K562 (cell line): ENCODE measurements at regions not wholly inside any gene's neighbourhood (a gene's known extent, or its start where the extent isn't known, plus 50 kb on each side); places are given as distances from the start of the nearest gene placed in this dataset.

Experiments used
- ATAC-seq: fragments of 200-7000 bp; cut with Tn5 transposase; 3 replicates; pipeline ENCODE4 v1.9.1; 2020; ENCODE audit warnings: moderate library complexity
- BruUV-seq: library from RNA; stranded (reverse); fragments of 400-500 nt; replicated peaks from 2 replicates; lab custom pipeline; 2021; lab: Mats Ljungman, UMichigan
- CTCF ChIA-PET: fragments of 300-600 bp; formaldehyde crosslinking; extraction: SDS; loops from one replicate; lab custom pipeline; 2021; ENCODE audit warnings: low intra/inter-chr PET ratio; lab: Yijun Ruan, JAX
- POLR2A ChIA-PET: fragments of 300-600, 350-650 bp; sonication (Branson Sonifier 250); formaldehyde crosslinking; extraction: SDS; loops from one replicate; lab custom pipeline; 2021; ENCODE audit warnings: antibody characterized with exemption, inconsistent platforms; lab: Yijun Ruan, JAX
- DNase-seq, 4 experiments: peaks; one replicate each; pipeline versions ENCODE4 v3.0.0 to v3.0.0-alpha.2; 2011 to 2018; ENCODE audit warnings: low spot score in 3 of 4, mixed read lengths in 3 of 4; ENCODE audit errors: extremely low read depth in 1 of 4
- FAIRE-seq: peaks from 2 replicates; lab custom pipeline; 2011; peaks lifted over from hg19 to GRCh38; lab: Jason Lieb, UNC
- H2AFZ ChIP-seq: 2 replicates; pipeline ENCODE4 v1.6.0; 2011; ENCODE audit warnings: low read depth, low read length, control low read depth, inconsistent platforms
- H3K27ac ChIP-seq: fragments of 200-600 bp; 3 replicates; pipeline ENCODE4 v1.8.0; 2011; ENCODE audit warnings: low read depth, mild to moderate bottlenecking, control low read depth, inconsistent platforms, low read length, moderate library complexity, mixed read lengths; ENCODE audit errors: extremely low read depth
- H3K27me3 ChIP-seq, 2 experiments: fragments of 300-600 bp in 1 of 2; 2 replicates in 1 of 2; 3 replicates in 1 of 2; pipeline versions ENCODE4 v1.6.0 to v1.8.0; 2011; ENCODE audit warnings: inconsistent platforms in 2 of 2, low read length in 2 of 2, mild to moderate bottlenecking in 1 of 2, mixed read lengths in 1 of 2, moderate library complexity in 1 of 2; ENCODE audit not compliant: control insufficient read depth in 2 of 2, insufficient read depth in 2 of 2
- H3K36me3 ChIP-seq: fragments of 300-600 bp; 3 replicates; pipeline ENCODE4 v1.8.0; 2011; ENCODE audit warnings: mild to moderate bottlenecking, low read length, inconsistent platforms; ENCODE audit not compliant: control insufficient read depth, insufficient read depth
- H3K4me1 ChIP-seq, 2 experiments: fragments of 200-600 bp in 1 of 2; replicated peaks in 1 of 2; 2 replicates in 1 of 2; 3 replicates in 1 of 2; pipeline versions ENCODE4 v1.5.1 to v1.8.0; 2011; ENCODE audit warnings: inconsistent platforms in 2 of 2, low read length in 2 of 2, mild to moderate bottlenecking in 1 of 2, mixed read lengths in 1 of 2, moderate library complexity in 1 of 2; ENCODE audit not compliant: control insufficient read depth in 2 of 2, insufficient read depth in 2 of 2
- H3K4me2 ChIP-seq: 2 replicates; pipeline ENCODE4 v1.6.1; 2011; ENCODE audit warnings: low read length, control low read depth, inconsistent platforms, mixed read lengths; ENCODE audit not compliant: insufficient read depth
- H3K4me3 ChIP-seq: fragments of 200-600 bp; sonication (generic), shearing (Covaris generic); 2 replicates; pipeline ENCODE4 v1.5.1; 2016; ENCODE audit warnings: control low read depth, inconsistent platforms
- H3K79me2 ChIP-seq: fragments of 200-600 bp; 3 replicates; pipeline ENCODE4 v1.8.0; 2011; ENCODE audit warnings: low read length, inconsistent platforms; ENCODE audit not compliant: control insufficient read depth, insufficient read depth
- H3K9ac ChIP-seq, 2 experiments: 2 replicates each; pipeline versions ENCODE4 v1.6.0 to v1.6.1; 2011; ENCODE audit warnings: low read depth in 2 of 2, low read length in 2 of 2, control low read depth in 1 of 2, inconsistent platforms in 1 of 2, mild to moderate bottlenecking in 1 of 2, mixed read lengths in 1 of 2; ENCODE audit not compliant: insufficient read depth in 1 of 2
- H3K9me1 ChIP-seq: one replicate; pipeline ENCODE4 v1.6.0; 2011; ENCODE audit warnings: inconsistent platforms, mild to moderate bottlenecking, low read length, moderate library complexity; ENCODE audit not compliant: control insufficient read depth, insufficient read depth
- H3K9me3 ChIP-seq: replicated peaks from 2 replicates; pipeline ENCODE4 v1.5.1; 2011; ENCODE audit warnings: low read depth, low read length, inconsistent platforms; ENCODE audit not compliant: control insufficient read depth, insufficient read depth
- H4K20me1 ChIP-seq: replicated peaks from 2 replicates; pipeline ENCODE4 v1.6.1; 2011; ENCODE audit warnings: low read length, inconsistent platforms, mixed read lengths; ENCODE audit not compliant: control insufficient read depth, insufficient read depth
- CAMTA2 ChIP-seq: fragments of 250-450 bp; sonication (Bioruptor Pico); conservative IDR thresholded peaks from 2 replicates; pipeline ENCODE4 v1.5.1; 2022
- CEBPG ChIP-seq, 3 experiments: fragments of 200-800 bp in 1 of 3; sonication (Bioruptor generic) in 1 of 3; sonication (generic) in 1 of 3; formaldehyde crosslinking in 1 of 3; IDR thresholded peaks in 2 of 3; conservative IDR thresholded peaks in 1 of 3; 2 replicates each; pipeline versions ENCODE4 v1.6.1 to v1.8.0; 2016 to 2022; ENCODE audit warnings: missing compliant biosample characterization in 2 of 3, missing genetic modification characterization in 2 of 3, mild to moderate bottlenecking in 1 of 3, missing genetic modification reagents in 1 of 3
- KDM4B ChIP-seq, 2 experiments: fragments of 450-650 bp in 1 of 2; sonication (generic) in 1 of 2; IDR thresholded peaks; 2 replicates each; pipeline ENCODE4 v1.6.1; 2016 to 2017; ENCODE audit warnings: borderline replicate concordance in 2 of 2, antibody characterized with exemption in 1 of 2, low read depth in 1 of 2, mild to moderate bottlenecking in 1 of 2
- NCOA2 ChIP-seq, 2 experiments: fragments of 450-650 bp; IDR thresholded peaks; 2 replicates each; pipeline ENCODE4 v1.6.1; 2018; ENCODE audit warnings: mild to moderate bottlenecking in 2 of 2, moderate library complexity in 1 of 2; ENCODE audit not compliant: partially characterized antibody in 2 of 2
- POU5F1 ChIP-seq: fragments of 150-350 bp; IDR thresholded peaks from 2 replicates; pipeline ENCODE4 v1.6.1; 2014; ENCODE audit warnings: borderline replicate concordance, low read length, low read depth, mild to moderate bottlenecking; ENCODE audit not compliant: partially characterized antibody
- RERE ChIP-seq: sonication (generic); formaldehyde crosslinking; IDR thresholded peaks from 2 replicates; pipeline ENCODE4 v1.8.0; 2023; ENCODE audit warnings: missing genetic modification reagents, mild to moderate bottlenecking, borderline replicate concordance
- SRSF1 ChIP-seq: fragments of 200-400 bp; formaldehyde crosslinking; IDR thresholded peaks from 2 replicates; pipeline ENCODE4 v1.6.1; 2017; ENCODE audit warnings: mild to moderate bottlenecking, low read depth, low read length, moderate library complexity
- U2AF1 ChIP-seq: fragments of 200-400 bp; formaldehyde crosslinking; optimal IDR thresholded peaks from 2 replicates; pipeline ENCODE3; 2017; ENCODE audit warnings: mild to moderate bottlenecking, low read depth, low read length, moderate library complexity
- XRCC4 ChIP-seq: IDR thresholded peaks from one replicate; pipeline ENCODE4 v1.6.1; 2011; ENCODE audit not compliant: insufficient read depth, insufficient read length; ENCODE audit errors: extremely low read depth
- ZNF133 ChIP-seq: fragments of 250-450 bp; sonication (Bioruptor Pico); IDR thresholded peaks from 2 replicates; pipeline ENCODE4 v1.4.0; 2020; ENCODE audit warnings: mild to moderate bottlenecking
- ZNF143 ChIP-seq: sonication (generic); formaldehyde crosslinking; IDR thresholded peaks from 2 replicates; pipeline ENCODE4 v1.9.0; 2022; ENCODE audit warnings: mild to moderate bottlenecking, missing genetic modification reagents
- ZNF175 ChIP-seq: fragments of 200-800 bp; sonication (Bioruptor generic); IDR thresholded peaks from 2 replicates; pipeline ENCODE4 v1.6.1; 2016; ENCODE audit warnings: low read depth, mild to moderate bottlenecking, missing genetic modification characterization, missing compliant biosample characterization
- WGBS: fragments of 100-300 bp; shearing (Covaris generic); methylation state at CpG from one replicate; pipeline ENCODE4 v1.1.6; 2016; ENCODE audit warnings: low coverage, mixed read lengths; ENCODE audit not compliant: insufficient coverage; ENCODE audit errors: missing lambda C conversion rate; 5-methylcytosine and 5-hydroxymethylcytosine counted together
- in situ Hi-C: fragments of 300-500 bp; cut with MboI; formaldehyde crosslinking; loops from 4 replicates; pipeline ENCODE4 v1.15.0; 2018; ENCODE audit warnings: inconsistent platforms, mixed read lengths
- intact Hi-C: fragments of 100-400 bp; cut with micrococcal nuclease; formaldehyde crosslinking; loops from 2 replicates; pipeline ENCODE4 v1.14.2; 2022

- H2AFZ ChIP-seq, result no peak overlapping the region
- DNase-seq (no peak), ATAC-seq (no peak), FAIRE-seq (no peak)
- no peaks in the 10 kb centered on the region for H3K27me3 ChIP-seq
- TF ChIP-seq ZNF143, result no peak
- TF ChIP-seq KDM4B (IDR thresholded peaks at IDR 0.05; ENCODE audit: borderline replicate concordance in 2 of 2, low read depth in 1 of 2), result no peak
- TF ChIP-seq XRCC4, result no peak
- TF ChIP-seq CEBPG (CRISPR knock-in tag; IDR thresholded peaks at IDR 0.05), result no peak
- no peak for TF ChIP-seq CEBPG (tag; conservative IDR thresholded peaks at IDR 0.05 in 1 of 2, IDR thresholded peaks at IDR 0.05 in 1 of 2)
- intact Hi-C loops (no loop called here), in situ Hi-C loops (no loop called here)
- H3K27ac ChIP-seq, result no peak overlapping the region
- no peak overlapping the region for H3K4me3 ChIP-seq
- H3K79me2 ChIP-seq, result no peaks in the 10 kb centered on the region
- WGBS, result 4% methylated on average over 2 of the region's 2 CpGs
- H3K9me3 ChIP-seq, result no peaks in the 10 kb centered on the region
- no peaks in the 10 kb centered on the region for H4K20me1 ChIP-seq
- H3K36me3 ChIP-seq, result no peaks in the 10 kb centered on the region
- no peak overlapping the region for H3K4me2 ChIP-seq
- CTCF ChIA-PET, result no interaction called here
- BruUV-seq, result no TSS peak
- no peak overlapping the region for H3K9ac ChIP-seq
- no peaks in the 10 kb centered on the region for H3K4me1 ChIP-seq
- H3K9me1 ChIP-seq, result no peaks in the 10 kb centered on the region
- POLR2A ChIA-PET, result no interaction called here
These were observed 233.7 kb upstream of the MEIS1 start for GRCh38 chr2:66201242-66201641.

- no peak overlapping the region for H3K4me3 ChIP-seq
- in situ Hi-C loops (no loop called here), intact Hi-C loops (no loop called here)
- no peak overlapping the region for H3K4me2 ChIP-seq
- no peak overlapping the region for H3K27ac ChIP-seq
- H3K4me1 ChIP-seq, result no peaks in the 10 kb centered on the region
- no peaks in the 10 kb centered on the region for H3K9me1 ChIP-seq
- no peaks in the 10 kb centered on the region for H3K9me3 ChIP-seq
- no peak for TF ChIP-seq ZNF133 (CRISPR knock-in tag)
- TF ChIP-seq U2AF1, result no peak
- no peak for TF ChIP-seq CAMTA2 (CRISPR knock-in tag)
- no peak for TF ChIP-seq NCOA2 (IDR thresholded peaks at IDR 0.05; ENCODE audit: partially characterized antibody in 2 of 2)
- no peak for TF ChIP-seq SRSF1
- TF ChIP-seq RERE, result no peak
- no peak for TF ChIP-seq ZNF175 (CRISPR knock-in tag)
- no peak for TF ChIP-seq POU5F1
- ChIA-PET CTCF (no interaction called here), POLR2A (no interaction called here)
- no peaks in the 10 kb centered on the region for H3K36me3 ChIP-seq
- no TSS peak for BruUV-seq
- ATAC-seq (no peak), FAIRE-seq (no peak), DNase-seq (no peak)
- no peaks in the 10 kb centered on the region for H4K20me1 ChIP-seq
- H2AFZ ChIP-seq, result no peak overlapping the region
- no peaks in the 10 kb centered on the region for H3K79me2 ChIP-seq
- no peaks in the 10 kb centered on the region for H3K27me3 ChIP-seq
- no peak overlapping the region for H3K9ac ChIP-seq
These were observed 236.1 kb upstream of the MEIS1 start for GRCh38 chr2:66198873-66199272.
